DND-41 (cell line): ENCODE measurements at regions not wholly inside any gene's neighbourhood (a gene's known extent, or its start where the extent isn't known, plus 50 kb on each side); places are given as distances from the start of the nearest gene placed in this dataset.

Experiments used
- EZH2 ChIP-seq: IDR thresholded peaks from 3 replicates; pipeline ENCODE4 v1.6.1; 2012; ENCODE audit warnings: borderline replicate concordance, low read depth, mild to moderate bottlenecking, moderate library complexity, low read length, inconsistent platforms; ENCODE audit not compliant: severe bottlenecking
- TF ChIP-seq, protein P1 (sequence below): IDR thresholded peaks from 2 replicates; pipeline ENCODE4 v1.5.1; 2012; ENCODE audit warnings: borderline replicate concordance, low read length, moderate library complexity, mild to moderate bottlenecking; ENCODE audit not compliant: poor library complexity, severe bottlenecking; ENCODE audit errors: extremely low read depth

DNA sequence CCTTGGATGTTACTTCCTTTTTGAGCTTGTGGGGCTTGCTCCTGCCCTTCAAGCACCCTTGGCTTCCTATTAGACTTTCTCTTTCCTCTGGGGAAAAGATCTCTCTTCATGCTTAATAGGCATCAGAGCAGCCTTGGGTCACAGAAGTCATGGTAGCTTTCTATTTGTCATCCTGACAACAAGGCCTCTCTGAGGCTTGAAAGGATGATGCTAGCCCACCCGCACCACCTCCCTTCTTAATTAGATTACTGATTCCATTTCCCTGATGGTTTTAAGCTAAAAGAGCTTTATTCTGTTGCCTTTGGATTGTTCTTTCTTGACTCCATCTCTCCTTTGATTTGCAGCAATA lies 435.5 kb upstream of the TPM1 start:
- TF ChIP-seq, protein P1, sequence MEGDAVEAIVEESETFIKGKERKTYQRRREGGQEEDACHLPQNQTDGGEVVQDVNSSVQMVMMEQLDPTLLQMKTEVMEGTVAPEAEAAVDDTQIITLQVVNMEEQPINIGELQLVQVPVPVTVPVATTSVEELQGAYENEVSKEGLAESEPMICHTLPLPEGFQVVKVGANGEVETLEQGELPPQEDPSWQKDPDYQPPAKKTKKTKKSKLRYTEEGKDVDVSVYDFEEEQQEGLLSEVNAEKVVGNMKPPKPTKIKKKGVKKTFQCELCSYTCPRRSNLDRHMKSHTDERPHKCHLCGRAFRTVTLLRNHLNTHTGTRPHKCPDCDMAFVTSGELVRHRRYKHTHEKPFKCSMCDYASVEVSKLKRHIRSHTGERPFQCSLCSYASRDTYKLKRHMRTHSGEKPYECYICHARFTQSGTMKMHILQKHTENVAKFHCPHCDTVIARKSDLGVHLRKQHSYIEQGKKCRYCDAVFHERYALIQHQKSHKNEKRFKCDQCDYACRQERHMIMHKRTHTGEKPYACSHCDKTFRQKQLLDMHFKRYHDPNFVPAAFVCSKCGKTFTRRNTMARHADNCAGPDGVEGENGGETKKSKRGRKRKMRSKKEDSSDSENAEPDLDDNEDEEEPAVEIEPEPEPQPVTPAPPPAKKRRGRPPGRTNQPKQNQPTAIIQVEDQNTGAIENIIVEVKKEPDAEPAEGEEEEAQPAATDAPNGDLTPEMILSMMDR = no peak
- no peak for TF ChIP-seq EZH2
